ENCODE measurements at regions not wholly inside any gene's neighbourhood (a gene's known extent, or its start where the extent isn't known, plus 50 kb on each side); places are given as distances from the start of the nearest gene placed in this dataset.

GRCh38 chr12:93205361-93205760 lies 172.4 kb upstream of the NUDT4 start:
- Histone ChIP-seq H3K27me3 (replicated peaks; ENCODE audit: control insufficient read depth, insufficient read depth, low read length) (no peaks in the 10 kb centered on the region), H3K9ac (ENCODE audit: low read length) (no peak overlapping the region), H3K36me3 (ENCODE audit: control insufficient read depth, insufficient read depth, low read length, severe bottlenecking) (no peaks in the 10 kb centered on the region), H3K9me3 (ENCODE audit: control insufficient read depth, low read length) (no peaks in the 10 kb centered on the region), H3K4me3 (ENCODE audit: low read length) (no peak overlapping the region), H3K4me1 (ENCODE audit: control insufficient read depth, insufficient read depth, low read length) (peaks cover 3% of the 10 kb centered on the region)
- DNase-seq (ENCODE audit: low read depth): no peak

- Histone ChIP-seq H3K4me3 (ENCODE audit: low read length) (no peak overlapping the region), H3K9me3 (ENCODE audit: control insufficient read depth, low read length) (no peaks in the 10 kb centered on the region), H3K36me3 (ENCODE audit: control insufficient read depth, insufficient read depth, low read length, severe bottlenecking) (no peaks in the 10 kb centered on the region), H3K9ac (ENCODE audit: low read length) (no peak overlapping the region), H3K4me1 (ENCODE audit: control insufficient read depth, insufficient read depth, low read length) (no peaks in the 10 kb centered on the region), H3K27me3 (replicated peaks; ENCODE audit: control insufficient read depth, insufficient read depth, low read length) (no peaks in the 10 kb centered on the region)
- no peak for DNase-seq (ENCODE audit: low read depth)
Measured at GRCh38 chr12:93208011-93208410, 169.7 kb upstream of the NUDT4 start.

DNA sequence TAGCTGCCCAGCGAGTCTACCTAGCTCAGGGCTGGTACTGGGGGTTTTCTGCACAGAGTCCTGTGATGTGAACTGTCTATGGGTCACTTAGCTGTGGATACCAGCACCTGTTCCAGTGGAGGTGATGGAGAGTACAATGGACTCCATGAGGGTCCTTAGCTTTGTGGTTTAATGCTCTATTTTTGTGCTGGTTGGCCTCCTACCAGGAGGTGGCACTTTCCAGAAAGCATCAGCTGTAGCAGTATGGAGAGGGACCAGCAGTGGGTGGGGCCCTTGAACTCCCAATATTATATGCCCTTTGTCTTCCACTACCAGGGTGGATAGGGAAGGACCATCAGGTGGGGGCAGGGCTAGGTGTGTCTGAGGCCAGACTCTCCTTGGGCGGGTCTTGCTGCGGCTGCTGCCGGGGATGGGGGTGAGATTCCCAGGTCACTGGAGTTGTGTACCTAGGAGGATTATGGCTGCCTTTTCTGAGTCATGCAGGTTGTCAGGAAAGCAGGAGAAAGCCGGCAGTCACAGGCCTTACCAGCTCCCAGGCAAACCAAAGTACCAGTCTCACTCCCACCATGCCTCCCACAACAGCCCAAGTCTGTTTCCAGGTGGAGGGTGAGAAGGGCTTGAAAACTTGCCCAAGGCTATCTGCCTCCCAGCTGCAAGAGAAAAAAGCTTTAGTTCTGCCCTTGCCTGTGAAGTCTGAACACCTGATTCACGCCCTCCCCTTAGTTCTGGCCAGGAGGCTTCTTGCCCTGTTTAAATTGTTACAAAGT lies 163.0 kb upstream of the NUDT4 start:
- Histone ChIP-seq H3K27me3 (replicated peaks; ENCODE audit: control insufficient read depth, insufficient read depth, low read length) (no peaks in the 10 kb centered on the region), H3K4me1 (ENCODE audit: control insufficient read depth, insufficient read depth, low read length) (no peaks in the 10 kb centered on the region), H3K36me3 (ENCODE audit: control insufficient read depth, insufficient read depth, low read length, severe bottlenecking) (no peaks in the 10 kb centered on the region), H3K4me3 (ENCODE audit: low read length) (no peak overlapping the region), H3K9me3 (ENCODE audit: control insufficient read depth, low read length) (no peaks in the 10 kb centered on the region), H3K9ac (ENCODE audit: low read length) (no peak overlapping the region)
- no peak for DNase-seq (ENCODE audit: low read depth)

- no peak overlapping the region for H3K4me3 ChIP-seq (ENCODE audit: low read length)
- H3K9me3 ChIP-seq (ENCODE audit: control insufficient read depth, low read length): no peaks in the 10 kb centered on the region
- no peaks in the 10 kb centered on the region for H3K36me3 ChIP-seq (ENCODE audit: control insufficient read depth, insufficient read depth, low read length, severe bottlenecking)
- DNase-seq (ENCODE audit: low read depth): no peak
- H3K9ac ChIP-seq (ENCODE audit: low read length): no peak overlapping the region
- no peaks in the 10 kb centered on the region for H3K27me3 ChIP-seq (replicated peaks; ENCODE audit: control insufficient read depth, insufficient read depth, low read length)
- H3K4me1 ChIP-seq (ENCODE audit: control insufficient read depth, insufficient read depth, low read length): no peaks in the 10 kb centered on the region
Measured at GRCh38 chr12:93215290-93215678, 162.4 kb upstream of the NUDT4 start.

- H3K4me1 ChIP-seq (ENCODE audit: control insufficient read depth, insufficient read depth, low read length): peaks cover 15% of the 10 kb centered on the region
- H3K9me3 ChIP-seq (ENCODE audit: control insufficient read depth, low read length): no peaks in the 10 kb centered on the region
- no peak for DNase-seq (ENCODE audit: low read depth)
- no peaks in the 10 kb centered on the region for H3K27me3 ChIP-seq (replicated peaks; ENCODE audit: control insufficient read depth, insufficient read depth, low read length)
- H3K9ac ChIP-seq (ENCODE audit: low read length): no peak overlapping the region
- no peak overlapping the region for H3K4me3 ChIP-seq (ENCODE audit: low read length)
- H3K36me3 ChIP-seq (ENCODE audit: control insufficient read depth, insufficient read depth, low read length, severe bottlenecking): no peaks in the 10 kb centered on the region
Measured at GRCh38 chr12:93219947-93220346, 157.8 kb upstream of the NUDT4 start.

- H3K36me3 ChIP-seq (ENCODE audit: control insufficient read depth, insufficient read depth, low read length, severe bottlenecking): no peaks in the 10 kb centered on the region
- no peak overlapping the region for H3K9ac ChIP-seq (ENCODE audit: low read length)
- H3K9me3 ChIP-seq (ENCODE audit: control insufficient read depth, low read length): no peaks in the 10 kb centered on the region
- peaks cover 15% of the 10 kb centered on the region for H3K4me1 ChIP-seq (ENCODE audit: control insufficient read depth, insufficient read depth, low read length)
- H3K4me3 ChIP-seq (ENCODE audit: low read length): no peak overlapping the region
- DNase-seq (ENCODE audit: low read depth): no peak
- no peaks in the 10 kb centered on the region for H3K27me3 ChIP-seq (replicated peaks; ENCODE audit: control insufficient read depth, insufficient read depth, low read length)
Measured at GRCh38 chr12:93221841-93222240, 155.9 kb upstream of the NUDT4 start.

DNA sequence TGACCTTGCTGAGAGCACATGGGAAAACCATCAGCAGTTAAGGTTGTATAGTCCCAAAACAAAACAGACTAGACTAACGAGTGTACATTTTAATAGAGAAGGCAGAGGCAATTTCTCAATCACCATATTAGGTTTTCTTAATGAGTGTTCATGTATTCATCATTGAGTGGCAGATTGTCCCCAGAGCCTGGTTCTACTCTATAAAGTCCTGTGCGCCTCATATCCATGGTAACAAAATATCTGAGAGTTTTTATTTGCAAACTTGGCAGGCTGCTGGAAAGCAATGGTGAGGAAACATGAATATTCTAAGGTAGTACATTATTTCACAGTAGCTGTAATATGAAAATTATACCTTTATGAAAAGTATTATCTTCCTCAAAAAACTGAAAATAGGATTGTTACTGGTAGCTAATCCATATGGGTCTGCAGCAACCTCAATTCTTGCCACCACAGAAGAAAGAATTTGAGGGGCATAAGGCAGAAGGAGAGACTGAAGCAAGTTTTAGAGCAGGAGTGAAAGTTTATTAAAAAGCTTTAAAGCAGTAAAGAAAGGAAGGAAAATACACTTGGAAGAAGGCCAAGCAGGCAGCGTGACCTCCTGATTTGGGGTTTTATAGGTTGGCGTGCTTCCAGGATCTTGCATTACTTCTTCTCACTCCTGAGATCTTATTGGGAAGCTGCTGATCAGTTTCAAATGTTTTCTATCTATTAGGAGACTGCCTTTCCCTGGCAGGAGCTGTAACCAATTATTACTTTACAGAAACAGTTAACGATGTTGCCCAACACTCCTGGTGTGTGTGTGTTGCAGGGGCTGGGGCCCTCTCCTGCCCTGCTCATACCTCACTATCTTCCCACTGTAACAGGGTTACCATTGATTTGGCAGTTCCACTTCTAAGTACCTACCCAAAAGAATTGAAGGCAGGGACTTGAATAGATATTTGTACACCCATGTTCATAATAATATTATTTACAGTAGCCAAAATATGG lies 154.0 kb upstream of the NUDT4 start:
- peaks cover 15% of the 10 kb centered on the region for H3K4me1 ChIP-seq (ENCODE audit: control insufficient read depth, insufficient read depth, low read length)
- H3K9ac ChIP-seq (ENCODE audit: low read length): no peak overlapping the region
- DNase-seq (ENCODE audit: low read depth): peak; percentile 54
- no peak overlapping the region for H3K4me3 ChIP-seq (ENCODE audit: low read length)
- peaks cover 9% of the 10 kb centered on the region for H3K9me3 ChIP-seq (ENCODE audit: control insufficient read depth, low read length)
- no peaks in the 10 kb centered on the region for H3K27me3 ChIP-seq (replicated peaks; ENCODE audit: control insufficient read depth, insufficient read depth, low read length)
- H3K36me3 ChIP-seq (ENCODE audit: control insufficient read depth, insufficient read depth, low read length, severe bottlenecking): no peaks in the 10 kb centered on the region

- no peak overlapping the region for H3K4me3 ChIP-seq (ENCODE audit: low read length)
- H3K9me3 ChIP-seq (ENCODE audit: control insufficient read depth, low read length): peaks cover 9% of the 10 kb centered on the region
- no peak overlapping the region for H3K9ac ChIP-seq (ENCODE audit: low read length)
- no peaks in the 10 kb centered on the region for H3K27me3 ChIP-seq (replicated peaks; ENCODE audit: control insufficient read depth, insufficient read depth, low read length)
- no peaks in the 10 kb centered on the region for H3K36me3 ChIP-seq (ENCODE audit: control insufficient read depth, insufficient read depth, low read length, severe bottlenecking)
- DNase-seq (ENCODE audit: low read depth): no peak
- H3K4me1 ChIP-seq (ENCODE audit: control insufficient read depth, insufficient read depth, low read length): peaks cover 25% of the 10 kb centered on the region
Measured at GRCh38 chr12:93225094-93225493, 152.6 kb upstream of the NUDT4 start.

DNA sequence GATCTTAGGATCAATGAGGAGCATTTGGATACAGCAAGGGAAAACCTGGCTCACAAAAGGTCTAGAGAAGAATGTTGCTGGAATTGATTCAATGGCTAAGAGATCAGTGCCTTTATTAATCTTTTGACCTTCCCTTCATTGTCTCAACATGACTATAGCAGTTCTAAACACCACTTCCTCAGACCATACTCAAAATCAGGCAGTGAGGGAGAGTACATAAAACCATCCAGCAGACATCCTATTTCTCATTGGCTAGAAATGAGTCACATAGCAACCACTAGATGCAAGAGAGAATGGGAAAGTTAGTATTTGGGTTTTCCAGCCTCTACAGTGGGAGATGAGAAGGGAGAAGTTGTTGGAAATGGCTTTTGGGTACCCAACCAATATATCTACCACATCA lies 151.4 kb upstream of the NUDT4 start:
- peaks cover 9% of the 10 kb centered on the region for H3K9me3 ChIP-seq (ENCODE audit: control insufficient read depth, low read length)
- no peaks in the 10 kb centered on the region for H3K36me3 ChIP-seq (ENCODE audit: control insufficient read depth, insufficient read depth, low read length, severe bottlenecking)
- no peaks in the 10 kb centered on the region for H3K27me3 ChIP-seq (replicated peaks; ENCODE audit: control insufficient read depth, insufficient read depth, low read length)
- H3K4me3 ChIP-seq (ENCODE audit: low read length): no peak overlapping the region
- H3K4me1 ChIP-seq (ENCODE audit: control insufficient read depth, insufficient read depth, low read length): peaks cover 26% of the 10 kb centered on the region
- no peak for DNase-seq (ENCODE audit: low read depth)
- no peak overlapping the region for H3K9ac ChIP-seq (ENCODE audit: low read length)

DNA sequence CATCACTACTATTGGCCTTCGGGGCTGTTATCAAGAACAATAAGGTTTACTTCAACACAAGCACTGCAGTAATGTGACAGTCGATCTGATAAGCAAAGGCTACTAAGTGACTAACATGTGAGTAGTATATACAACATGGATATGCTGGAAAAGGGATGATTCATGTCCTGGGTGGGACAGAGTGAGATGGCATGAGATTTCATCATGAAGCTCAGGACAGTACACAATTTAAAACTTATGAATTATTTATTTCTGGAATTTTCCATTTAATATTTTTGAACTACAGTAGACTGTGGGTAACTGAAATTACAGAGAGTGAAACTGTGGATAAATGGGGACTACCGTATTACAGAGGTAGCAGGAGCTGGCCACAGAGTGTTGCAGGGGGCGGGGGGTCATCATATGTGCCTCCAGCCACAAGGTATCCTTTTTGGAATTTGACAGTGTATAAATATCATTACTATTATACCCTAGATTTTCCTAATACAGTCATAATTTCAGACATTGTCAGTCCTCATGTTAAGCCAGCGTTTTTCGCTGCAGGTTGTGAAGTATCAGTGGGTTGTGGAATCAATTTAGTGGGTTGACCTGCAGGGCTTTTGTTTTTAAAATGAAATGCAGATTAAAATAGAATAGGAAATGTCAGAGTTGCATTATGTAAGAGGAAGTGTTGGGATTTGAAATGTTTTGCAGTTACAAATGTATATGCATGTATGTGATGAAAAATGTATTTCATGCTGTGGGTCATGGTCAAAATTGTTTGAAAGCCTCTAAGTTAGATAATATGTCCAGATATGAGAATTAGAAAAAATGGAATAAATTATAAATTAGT lies 148.0 kb upstream of the NUDT4 start:
- H3K27me3 ChIP-seq (replicated peaks; ENCODE audit: control insufficient read depth, insufficient read depth, low read length): no peaks in the 10 kb centered on the region
- DNase-seq (ENCODE audit: low read depth): peak; percentile 94

DNA sequence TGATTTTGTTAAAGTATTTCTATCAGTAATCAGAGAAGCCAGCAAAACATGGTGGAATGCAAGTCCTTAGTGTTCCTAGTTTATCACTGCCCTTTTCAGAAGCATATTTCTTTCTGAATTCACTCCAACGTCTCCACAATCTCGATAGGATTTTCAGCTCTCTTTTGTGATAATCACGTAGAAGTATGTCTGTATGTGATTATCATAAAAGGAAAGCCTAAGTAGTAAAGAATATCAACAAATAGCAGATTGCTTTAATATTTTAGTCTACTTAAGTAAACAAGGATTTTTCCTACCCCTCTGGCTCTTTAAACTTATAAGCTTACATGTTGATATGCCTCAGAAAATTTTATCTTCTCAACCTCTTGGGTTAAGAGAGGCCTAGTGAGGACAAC lies 147.4 kb upstream of the NUDT4 start:
- Histone ChIP-seq H3K36me3 (ENCODE audit: control insufficient read depth, insufficient read depth, low read length, severe bottlenecking) (no peaks in the 10 kb centered on the region), H3K9me3 (ENCODE audit: control insufficient read depth, low read length) (peaks cover 9% of the 10 kb centered on the region), H3K4me3 (ENCODE audit: low read length) (no peak overlapping the region), H3K27me3 (replicated peaks; ENCODE audit: control insufficient read depth, insufficient read depth, low read length) (no peaks in the 10 kb centered on the region), H3K4me1 (ENCODE audit: control insufficient read depth, insufficient read depth, low read length) (peaks cover 27% of the 10 kb centered on the region), H3K9ac (ENCODE audit: low read length) (no peak overlapping the region)
- peak; percentile 32 for DNase-seq (ENCODE audit: low read depth)

More for the DNA sequence above, 148.0 kb upstream of the NUDT4 start:
- H3K4me3 ChIP-seq (ENCODE audit: low read length): no peak overlapping the region
- H3K9me3 ChIP-seq (ENCODE audit: control insufficient read depth, low read length): peaks cover 9% of the 10 kb centered on the region
- no peak overlapping the region for H3K9ac ChIP-seq (ENCODE audit: low read length)
- no peaks in the 10 kb centered on the region for H3K36me3 ChIP-seq (ENCODE audit: control insufficient read depth, insufficient read depth, low read length, severe bottlenecking)
- peaks cover 27% of the 10 kb centered on the region for H3K4me1 ChIP-seq (ENCODE audit: control insufficient read depth, insufficient read depth, low read length)
